GM18508 (cell line): ENCODE measurements at regions not wholly inside any gene's neighbourhood (a gene's known extent, or its start where the extent isn't known, plus 50 kb on each side); places are given as distances from the start of the nearest gene placed in this dataset.
"Not testable (repeated sequence)": the region's sequence is repeated elsewhere in the genome, so short reads cannot be mapped to it uniquely, and the experiment has no call there.

Source experiments
- ATAC-seq: cut with Tn5 transposase; IDR thresholded peaks from one replicate; pipeline ENCODE4 v1.9.1; 2021; ENCODE audit warnings: moderate number of reproducible peaks; ENCODE audit not compliant: insufficient read depth, unreplicated experiment

- ATAC-seq, result not testable (repeated sequence)
Measured at GRCh38 chr14:105721602-105721970, 195.2 kb downstream of the TMEM121 start.

GRCh38 chr14:105721996-105722709, 195.8 kb downstream of the TMEM121 start:
- ATAC-seq, result not testable (repeated sequence)

GRCh38 chr14:105723271-105723670, 196.9 kb downstream of the TMEM121 start:
- ATAC-seq, result not testable (repeated sequence)

GRCh38 chr14:105723776-105724175, 197.4 kb downstream of the TMEM121 start:
- ATAC-seq, result not testable (repeated sequence)

GRCh38 chr14:105729825-105730368, 203.5 kb downstream of the TMEM121 start:
- not testable (repeated sequence) for ATAC-seq

GRCh38 chr14:105730731-105731130, 204.3 kb downstream of the TMEM121 start:
- ATAC-seq, result not testable (repeated sequence)

GRCh38 chr14:105731221-105731985, 205.0 kb downstream of the TMEM121 start:
- not testable (repeated sequence) for ATAC-seq

- no peak for ATAC-seq
Measured at GRCh38 chr14:105733081-105734065, 207.0 kb downstream of the TMEM121 start.

- ATAC-seq, result not testable (repeated sequence)
Measured at GRCh38 chr14:105734241-105734640, 207.9 kb downstream of the TMEM121 start.

- ATAC-seq, result not testable (repeated sequence)
Measured at GRCh38 chr14:105736331-105736730, 209.9 kb downstream of the TMEM121 start.

- ATAC-seq, result no peak
Measured at GRCh38 chr14:105737504-105738246, 211.3 kb downstream of the TMEM121 start.

- no peak for ATAC-seq
Measured at GRCh38 chr14:105738638-105739037, 212.3 kb downstream of the TMEM121 start.

GRCh38 chr14:105739331-105740102, 213.1 kb downstream of the TMEM121 start:
- no peak for ATAC-seq

- ATAC-seq, result not testable (repeated sequence)
Measured at GRCh38 chr14:105740272-105740671, 213.9 kb downstream of the TMEM121 start.

- ATAC-seq, result not testable (repeated sequence)
Measured at GRCh38 chr14:105740961-105741360, 214.6 kb downstream of the TMEM121 start.

GRCh38 chr14:105741707-105742530, 215.5 kb downstream of the TMEM121 start:
- not testable (repeated sequence) for ATAC-seq

- no peak for ATAC-seq
Measured at GRCh38 chr14:105742531-105742848, 216.1 kb downstream of the TMEM121 start.
